MCF 10A (cell line): ENCODE measurements at regions not wholly inside any gene's neighbourhood (a gene's known extent, or its start where the extent isn't known, plus 50 kb on each side); places are given as distances from the start of the nearest gene placed in this dataset.

Experiments
- BruUV-seq: library from RNA; stranded (reverse); fragments of 400-500 nt; replicated peaks from 2 replicates; lab custom pipeline; 2021; lab: Mats Ljungman, UMichigan
- CTCF ChIA-PET: fragments of 300-600 bp; sonication (Branson Sonifier 250); formaldehyde crosslinking; extraction: SDS; loops from one replicate; lab custom pipeline; 2021; ENCODE audit warnings: antibody characterized with exemption, inconsistent platforms; lab: Yijun Ruan, JAX
- POLR2A ChIA-PET: fragments of 300-600, 350-650 bp; sonication (Branson Sonifier 250); formaldehyde crosslinking; extraction: SDS; loops from one replicate; lab custom pipeline; 2020; ENCODE audit warnings: antibody characterized with exemption, inconsistent platforms; lab: Yijun Ruan, JAX
- DNase-seq: peaks from one replicate; pipeline ENCODE4 v3.0.0-alpha.2; 2018; ENCODE audit not compliant: unreplicated experiment
- H3K27ac Mint-ChIP-seq: one replicate; pipeline ENCODE4 v1.8.0; 2022; ENCODE audit warnings: mild to moderate bottlenecking, low read depth, mixed read lengths; ENCODE audit not compliant: unreplicated experiment
- H3K27me3 Mint-ChIP-seq: one replicate; pipeline ENCODE4 v1.8.0; 2022; ENCODE audit warnings: mixed read lengths; ENCODE audit not compliant: insufficient read depth, unreplicated experiment
- H3K36me3 Mint-ChIP-seq: one replicate; pipeline ENCODE4 v1.8.0; 2022; ENCODE audit warnings: mild to moderate bottlenecking, moderate library complexity, mixed read lengths; ENCODE audit not compliant: insufficient read depth, unreplicated experiment
- H3K4me1 Mint-ChIP-seq: one replicate; pipeline ENCODE4 v1.8.0; 2022; ENCODE audit warnings: mixed read lengths; ENCODE audit not compliant: insufficient read depth, unreplicated experiment
- H3K4me3 Mint-ChIP-seq: one replicate; pipeline ENCODE4 v1.8.0; 2022; ENCODE audit warnings: mild to moderate bottlenecking, moderate library complexity, mixed read lengths; ENCODE audit not compliant: unreplicated experiment
- H3K9me3 Mint-ChIP-seq: one replicate; pipeline ENCODE4 v1.8.0; 2022; ENCODE audit warnings: mixed read lengths; ENCODE audit not compliant: unreplicated experiment
- intact Hi-C: fragments of 100-400 bp; cut with micrococcal nuclease; formaldehyde crosslinking; loops from 2 replicates; pipeline ENCODE4 v1.14.1; 2022
- TF ChIP-seq, protein P1 (sequence below): fragments of 200-600 bp; IDR thresholded peaks from one replicate; pipeline ENCODE4 v1.8.0; 2022; ENCODE audit warnings: antibody characterized with exemption, mild to moderate bottlenecking; ENCODE audit not compliant: unreplicated experiment

DNA sequence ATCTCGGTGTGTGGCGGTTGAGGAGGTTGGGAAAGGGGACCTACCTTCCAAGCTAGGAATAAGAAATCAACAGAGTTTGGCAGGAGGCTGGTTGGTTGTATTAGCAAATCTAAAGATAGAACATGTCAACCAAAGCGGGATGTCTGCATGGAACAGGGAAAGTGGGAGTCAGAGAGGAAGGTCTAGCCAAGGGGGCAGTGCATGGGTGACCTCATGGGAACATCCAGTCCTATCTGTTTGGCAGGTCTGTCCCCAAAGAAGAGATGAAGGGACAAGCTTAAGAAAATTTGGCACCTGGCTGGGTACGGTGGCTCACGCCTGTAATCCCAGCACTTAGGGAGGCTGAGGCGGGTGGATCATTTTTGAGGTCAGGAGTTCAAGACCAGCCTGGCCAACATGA lies 118.7 kb upstream of the TSC22D1 start:
- intact Hi-C loops = no loop called here
- POLR2A ChIA-PET = no interaction called here
- TF ChIP-seq, protein P1, sequence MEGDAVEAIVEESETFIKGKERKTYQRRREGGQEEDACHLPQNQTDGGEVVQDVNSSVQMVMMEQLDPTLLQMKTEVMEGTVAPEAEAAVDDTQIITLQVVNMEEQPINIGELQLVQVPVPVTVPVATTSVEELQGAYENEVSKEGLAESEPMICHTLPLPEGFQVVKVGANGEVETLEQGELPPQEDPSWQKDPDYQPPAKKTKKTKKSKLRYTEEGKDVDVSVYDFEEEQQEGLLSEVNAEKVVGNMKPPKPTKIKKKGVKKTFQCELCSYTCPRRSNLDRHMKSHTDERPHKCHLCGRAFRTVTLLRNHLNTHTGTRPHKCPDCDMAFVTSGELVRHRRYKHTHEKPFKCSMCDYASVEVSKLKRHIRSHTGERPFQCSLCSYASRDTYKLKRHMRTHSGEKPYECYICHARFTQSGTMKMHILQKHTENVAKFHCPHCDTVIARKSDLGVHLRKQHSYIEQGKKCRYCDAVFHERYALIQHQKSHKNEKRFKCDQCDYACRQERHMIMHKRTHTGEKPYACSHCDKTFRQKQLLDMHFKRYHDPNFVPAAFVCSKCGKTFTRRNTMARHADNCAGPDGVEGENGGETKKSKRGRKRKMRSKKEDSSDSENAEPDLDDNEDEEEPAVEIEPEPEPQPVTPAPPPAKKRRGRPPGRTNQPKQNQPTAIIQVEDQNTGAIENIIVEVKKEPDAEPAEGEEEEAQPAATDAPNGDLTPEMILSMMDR = no peak

GRCh38 chr13:44694291-44694690 lies 118.2 kb upstream of the TSC22D1 start:
- Mint-ChIP-seq H3K27ac (no peak overlapping the region), H3K4me1 (no peaks in the 10 kb centered on the region), H3K4me3 (no peak overlapping the region), H3K36me3 (no peaks in the 10 kb centered on the region), H3K27me3 (no peaks in the 10 kb centered on the region), H3K9me3 (no peaks in the 10 kb centered on the region)
- DNase-seq = no peak
- TF ChIP-seq, protein P1 = no peak
- no TSS peak for BruUV-seq
- intact Hi-C loops = no loop called here
- CTCF ChIA-PET = interaction anchor here (0.6 kb wide), 1 partner anchor 291 kb away, joined by 3 read pairs; no protein-coding TSS in a partner anchor
- POLR2A ChIA-PET = interaction anchor here (0.7 kb wide), 1 partner anchor 222 kb away, joined by 4 read pairs; no protein-coding TSS in a partner anchor

More for the DNA sequence above, 118.7 kb upstream of the TSC22D1 start:
- no peak overlapping the region for H3K27ac Mint-ChIP-seq
- no peak overlapping the region for H3K4me3 Mint-ChIP-seq
- H3K4me1 Mint-ChIP-seq = no peaks in the 10 kb centered on the region
- DNase-seq = no peak
- no TSS peak for BruUV-seq
- H3K27me3 Mint-ChIP-seq = no peaks in the 10 kb centered on the region
- no peaks in the 10 kb centered on the region for H3K36me3 Mint-ChIP-seq
- H3K9me3 Mint-ChIP-seq = no peaks in the 10 kb centered on the region
- CTCF ChIA-PET = no interaction called here

GRCh38 chr13:44693156-44693764 lies 117.1 kb upstream of the TSC22D1 start:
- CTCF ChIA-PET = no interaction called here
- no peak for DNase-seq
- intact Hi-C loops = no loop called here
- Mint-ChIP-seq H3K4me1 (no peaks in the 10 kb centered on the region), H3K9me3 (no peaks in the 10 kb centered on the region), H3K27me3 (no peaks in the 10 kb centered on the region), H3K27ac (no peak overlapping the region), H3K36me3 (no peaks in the 10 kb centered on the region), H3K4me3 (no peak overlapping the region)
- no TSS peak for BruUV-seq
- POLR2A ChIA-PET = interaction anchor here (0.7 kb wide), 1 partner anchor 223 kb away, joined by 4 read pairs; no protein-coding TSS in a partner anchor
- TF ChIP-seq, protein P1 = no peak

DNA sequence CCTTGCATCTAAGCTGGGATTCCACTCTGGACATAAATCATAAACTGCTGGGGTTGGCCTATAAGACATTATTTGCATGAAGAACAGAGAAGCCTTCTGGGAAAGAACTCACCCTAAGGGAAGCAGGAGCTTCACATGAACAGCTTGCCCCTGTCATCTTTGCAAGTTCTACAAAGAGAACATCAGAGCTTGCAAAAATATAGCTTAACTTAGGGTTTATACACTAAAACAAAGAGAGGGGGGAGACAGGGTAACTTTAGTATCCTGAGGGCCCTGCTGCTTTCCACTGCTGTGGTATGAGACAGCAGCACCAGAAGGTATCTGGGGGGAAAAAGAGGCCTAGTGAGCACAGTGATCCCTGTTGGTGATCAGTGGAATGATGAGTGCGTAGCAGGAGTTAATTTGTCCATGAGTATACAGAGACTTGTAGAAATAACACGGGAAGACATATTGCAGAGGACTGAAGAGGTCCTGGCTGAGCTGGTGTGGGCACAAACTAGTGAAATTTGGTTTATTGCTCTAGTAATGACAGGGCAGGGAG lies 116.1 kb upstream of the TSC22D1 start:
- H3K9me3 Mint-ChIP-seq = no peaks in the 10 kb centered on the region
- TF ChIP-seq, protein P1 = no peak
- H3K36me3 Mint-ChIP-seq = no peaks in the 10 kb centered on the region
- no peaks in the 10 kb centered on the region for H3K27me3 Mint-ChIP-seq
- TSS peak; percentile 87 for BruUV-seq
- ChIA-PET CTCF (interaction anchor here (0.8 kb wide), 1 partner anchor 208 kb away, joined by 4 read pairs; no protein-coding TSS in a partner anchor), POLR2A (no interaction called here)
- no peak overlapping the region for H3K4me3 Mint-ChIP-seq
- H3K27ac Mint-ChIP-seq = no peak overlapping the region
- no peaks in the 10 kb centered on the region for H3K4me1 Mint-ChIP-seq
- intact Hi-C loops = no loop called here
- peak; percentile 14 for DNase-seq
